ENCODE measurements at regions not wholly inside any gene's neighbourhood (a gene's known extent, or its start where the extent isn't known, plus 50 kb on each side); places are given as distances from the start of the nearest gene placed in this dataset.

DNA sequence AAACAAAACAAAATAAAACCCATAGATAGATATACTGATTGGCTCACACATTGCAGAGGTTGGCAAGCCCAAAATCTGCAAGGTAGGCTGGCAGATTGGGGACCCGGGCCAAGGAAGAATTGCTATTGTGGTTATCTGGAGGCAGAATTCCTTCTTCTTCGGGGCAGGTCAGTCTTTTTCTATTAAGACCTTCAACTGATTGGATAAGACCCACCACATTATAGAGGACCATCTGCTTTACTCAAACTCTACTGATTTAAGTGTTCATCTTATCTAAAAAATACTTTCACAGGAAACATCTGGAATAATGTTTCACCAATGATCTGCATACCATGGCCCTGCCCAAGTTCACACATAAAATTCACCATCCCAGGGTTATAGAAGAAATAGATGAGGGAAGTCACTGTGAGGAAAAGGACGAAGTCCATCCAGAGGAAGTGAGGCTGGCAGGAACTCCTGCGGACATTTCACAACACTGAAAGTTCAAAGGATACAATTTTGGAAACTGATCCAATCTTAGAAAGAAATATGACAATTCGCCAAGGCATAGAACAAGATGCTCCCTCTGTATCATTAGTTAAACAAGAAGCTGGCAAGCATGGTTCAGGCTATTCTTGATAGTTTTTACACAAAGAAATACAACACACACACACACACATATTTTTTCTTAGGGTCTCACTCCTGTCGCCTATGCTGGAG is 127.6 kb upstream of the MED13L start:
- no peak for DNase-seq

DNA sequence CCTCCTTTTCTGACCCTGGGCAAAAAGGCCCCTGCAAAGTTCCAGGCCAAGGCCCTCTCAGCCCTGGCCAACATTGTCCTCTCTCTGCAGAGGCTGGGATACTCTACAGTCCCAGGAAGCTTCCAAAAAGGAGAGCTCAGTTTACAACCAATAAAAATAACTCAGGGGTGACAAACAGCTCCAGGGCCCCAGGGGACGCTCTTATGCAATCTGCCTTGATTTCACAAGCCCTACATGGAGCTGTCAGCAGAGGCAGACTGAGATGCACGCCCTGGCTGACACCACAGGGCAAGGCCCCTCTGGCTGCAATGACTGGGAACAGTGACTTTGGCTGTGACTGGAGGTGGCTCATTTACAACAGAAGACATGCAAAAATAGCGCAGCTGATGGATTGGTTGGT is 129.0 kb upstream of the MED13L start:
- DNase-seq = no peak

DNA sequence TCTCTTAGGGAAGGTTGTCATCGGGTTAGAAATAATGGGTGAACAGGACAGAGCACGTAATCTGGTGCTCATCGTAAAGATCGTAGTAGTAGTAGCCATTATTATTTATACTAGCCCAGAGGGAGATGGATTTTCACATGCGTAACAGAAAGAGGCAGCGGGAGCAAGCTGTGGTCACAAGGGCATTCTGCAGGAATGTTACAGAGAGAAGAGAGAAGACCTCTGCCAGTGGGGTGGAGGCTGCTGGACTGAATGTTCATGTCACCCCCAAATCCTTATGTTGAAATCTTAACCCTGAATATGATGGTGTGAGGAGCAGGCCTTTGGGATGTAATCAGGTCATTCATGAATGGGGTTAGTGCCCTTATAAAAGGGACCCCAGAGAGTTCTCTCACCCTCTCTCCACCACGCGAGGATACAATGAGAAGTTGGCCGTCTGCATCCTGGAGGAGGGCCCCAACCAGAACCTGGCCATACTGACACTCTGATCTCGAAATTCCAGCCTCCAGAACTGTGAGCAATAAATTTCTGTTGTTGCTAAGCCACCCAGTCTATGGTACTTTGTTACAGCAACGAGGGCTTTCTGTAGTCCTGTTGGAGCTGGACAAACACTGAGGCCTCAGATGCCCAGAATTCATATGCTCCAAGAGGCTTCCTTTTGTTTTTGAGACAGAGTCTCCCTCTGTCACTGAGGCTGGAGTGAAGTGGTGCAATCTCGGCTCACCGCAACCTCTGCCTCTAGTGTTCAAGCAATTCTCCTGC is 131.2 kb upstream of the MED13L start:
- DNase-seq = no peak

DNA sequence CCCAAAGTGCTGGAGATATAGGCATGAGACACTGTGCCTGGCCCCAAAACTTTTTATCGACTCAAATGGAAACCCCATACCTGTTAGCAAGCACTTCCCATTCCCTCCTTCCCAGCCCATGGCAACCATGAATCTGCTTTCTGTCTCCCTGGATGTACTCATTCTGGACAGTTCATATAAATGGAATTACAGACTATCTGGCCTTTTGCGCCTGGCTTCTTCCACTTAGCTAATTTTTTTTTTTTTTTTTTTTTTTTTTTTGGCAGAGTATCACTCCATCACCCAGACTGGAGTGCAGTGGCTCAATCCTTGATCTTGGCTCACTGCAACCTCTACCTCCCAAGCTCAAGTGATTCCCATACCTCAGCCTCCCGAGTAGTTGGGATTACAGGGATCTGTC is 134.5 kb upstream of the MED13L start:
- DNase-seq = no peak

DNA sequence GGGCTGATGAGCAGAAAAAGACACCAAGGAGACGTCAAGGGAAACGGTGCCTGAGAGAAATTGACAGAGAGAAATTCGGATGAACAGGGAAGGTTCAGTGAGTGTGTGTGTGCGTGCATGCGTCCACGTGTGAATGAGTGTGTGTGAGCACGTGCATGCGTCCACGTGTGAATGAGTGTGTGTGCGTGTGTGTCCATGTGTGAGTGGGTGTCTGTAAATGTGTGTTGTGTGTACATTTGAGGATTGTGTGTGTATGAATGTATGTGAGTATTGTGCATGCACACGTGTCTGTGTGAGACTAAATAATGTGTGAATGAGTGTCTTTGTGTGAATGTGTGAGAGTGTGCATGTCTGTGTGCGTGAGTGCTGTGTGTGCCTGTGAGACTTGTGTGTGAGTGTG is 137.4 kb upstream of the MED13L start:
- DNase-seq = no peak

DNA sequence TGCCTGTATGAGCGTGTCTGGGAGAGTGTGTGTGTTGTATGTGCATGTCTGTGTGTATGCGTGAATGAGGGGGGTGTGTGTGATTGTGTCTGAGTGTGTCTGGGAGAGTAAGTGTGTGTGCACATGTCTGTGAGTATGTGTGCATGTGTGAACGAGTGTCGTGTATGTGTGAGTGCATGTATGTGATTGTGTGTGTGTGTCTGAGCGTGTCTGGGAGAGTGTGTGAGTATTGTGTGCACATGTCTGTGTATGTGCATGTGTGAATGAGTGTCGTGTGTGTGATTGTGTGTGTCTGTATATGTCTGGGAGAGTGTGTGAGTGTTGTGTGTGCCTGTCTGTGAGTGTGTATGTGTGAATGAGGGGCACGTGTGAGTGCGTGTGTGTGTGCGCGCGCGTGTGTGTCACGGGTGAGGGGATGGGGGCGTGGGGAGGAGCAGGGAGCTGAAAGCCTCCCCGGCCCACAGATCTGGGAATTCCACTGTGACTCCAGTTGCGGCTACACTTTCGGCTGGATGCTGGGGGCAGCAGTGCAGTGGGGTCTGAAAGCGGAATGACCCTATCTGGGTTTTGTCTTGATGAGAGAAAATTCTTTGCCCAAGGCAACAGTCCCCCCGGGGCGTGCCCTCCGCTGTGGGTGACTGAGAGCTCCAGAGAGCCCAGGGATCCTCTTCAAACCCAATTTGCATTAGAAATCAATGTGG is 138.1 kb upstream of the MED13L start:
- DNase-seq = no peak

DNA sequence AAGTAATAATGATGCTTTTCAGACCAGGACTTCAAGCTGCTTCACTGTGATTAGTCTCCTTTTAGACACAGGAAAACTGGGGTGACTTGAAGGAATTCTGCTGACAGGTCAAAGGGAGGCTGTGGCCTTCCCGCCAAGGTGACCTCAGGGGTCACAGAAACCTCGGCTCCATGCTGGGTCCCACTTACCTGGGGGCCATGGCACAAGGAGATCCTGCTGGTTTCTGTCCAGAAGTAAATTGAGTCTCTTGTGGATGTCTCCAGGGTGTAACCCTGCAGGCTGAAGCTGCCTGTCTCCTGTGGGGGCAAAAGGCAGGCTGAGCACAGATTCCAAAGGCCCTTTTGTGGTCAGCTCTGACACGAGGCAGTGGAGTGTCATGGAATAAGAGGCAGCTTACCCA is 138.7 kb upstream of the MED13L start:
- DNase-seq = no peak

DNA sequence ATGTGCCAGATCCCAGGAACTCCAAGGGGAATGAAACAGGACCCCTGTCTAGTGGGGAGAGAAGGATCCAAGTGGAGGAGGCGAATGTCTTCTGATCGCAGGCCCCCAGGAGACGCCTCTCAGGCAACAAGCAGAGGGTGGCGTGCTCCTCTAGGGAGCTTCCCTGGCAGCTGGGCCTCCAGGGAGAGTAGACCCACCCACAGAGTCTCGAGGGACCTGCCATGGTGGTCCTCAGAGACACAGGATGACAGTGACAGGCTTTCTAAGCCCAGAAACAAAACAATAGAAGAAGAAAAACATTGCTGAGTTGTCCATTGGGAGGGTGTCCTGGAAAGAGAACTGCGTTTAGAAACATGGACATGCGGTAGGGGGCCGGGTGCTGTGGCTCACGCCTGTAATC is 140.6 kb upstream of the MAP1LC3B2 start:
- DNase-seq = no peak

DNA sequence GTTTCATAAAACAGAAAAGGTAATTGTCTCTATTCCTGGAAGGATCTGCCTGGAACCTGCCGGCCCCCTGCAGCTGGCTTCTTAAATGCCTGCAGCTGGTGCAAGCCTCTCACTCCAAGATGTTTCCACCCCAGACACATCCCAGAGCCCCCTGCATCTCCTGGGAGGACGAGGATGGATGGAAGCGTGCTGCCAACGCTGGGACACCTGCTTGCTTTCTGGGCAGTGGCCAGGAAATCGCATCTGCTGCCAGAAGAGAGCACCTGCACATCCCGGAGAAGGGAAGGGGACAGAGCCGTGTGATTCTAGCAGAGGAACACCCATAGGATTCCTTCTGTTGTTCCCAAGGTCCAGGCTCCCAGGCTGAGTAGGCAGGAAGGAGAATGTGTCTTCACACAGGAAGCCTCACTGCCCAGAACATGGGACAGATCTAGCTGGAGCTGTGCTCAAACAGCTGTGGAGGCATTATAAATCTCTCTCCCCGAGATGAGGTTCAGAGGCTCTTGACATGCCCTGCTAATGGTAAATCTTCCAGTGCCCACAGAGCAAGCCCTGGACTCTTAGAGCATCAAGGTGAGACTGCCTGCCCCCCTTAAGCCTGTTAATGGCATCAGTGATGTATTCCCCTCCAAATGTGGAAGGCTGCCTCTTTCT is 138.8 kb upstream of the MAP1LC3B2 start:
- DNase-seq = no peak

DNA sequence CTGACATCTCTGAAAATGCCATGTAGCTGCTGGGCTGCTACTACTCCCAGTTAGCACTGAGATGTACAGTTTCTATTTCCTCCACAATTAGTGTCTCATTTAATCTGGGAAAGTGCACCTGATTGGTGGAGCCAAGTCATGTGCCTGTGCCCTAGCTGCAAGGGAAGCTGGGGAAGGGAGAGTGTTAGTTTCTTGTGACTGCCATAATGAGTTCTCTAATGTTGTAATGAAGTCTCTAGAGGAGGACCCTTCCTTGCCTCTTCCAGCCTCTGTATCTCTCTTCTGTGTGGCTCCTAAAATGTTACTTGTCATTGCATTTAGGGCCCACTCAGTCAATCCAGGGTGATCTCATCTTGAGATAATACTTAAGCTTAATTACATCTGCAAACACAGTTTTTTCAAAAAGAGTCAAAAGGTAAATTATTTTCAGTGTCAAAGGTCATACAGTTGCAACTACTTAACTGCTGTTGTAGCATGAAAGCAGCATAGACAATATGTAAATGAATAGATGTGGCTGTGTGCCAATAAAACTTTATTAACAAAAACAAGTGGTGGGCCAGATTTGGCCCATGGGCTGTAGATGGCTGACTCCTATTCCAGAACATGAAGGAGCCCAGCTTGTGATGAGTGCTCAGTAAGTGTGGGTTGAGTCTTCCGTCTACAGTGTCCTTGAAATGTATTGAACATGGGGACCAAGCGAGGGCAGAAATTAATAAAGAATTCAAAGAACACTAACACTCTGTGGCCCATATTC is 137.2 kb upstream of the MAP1LC3B2 start:
- no peak for DNase-seq

DNA sequence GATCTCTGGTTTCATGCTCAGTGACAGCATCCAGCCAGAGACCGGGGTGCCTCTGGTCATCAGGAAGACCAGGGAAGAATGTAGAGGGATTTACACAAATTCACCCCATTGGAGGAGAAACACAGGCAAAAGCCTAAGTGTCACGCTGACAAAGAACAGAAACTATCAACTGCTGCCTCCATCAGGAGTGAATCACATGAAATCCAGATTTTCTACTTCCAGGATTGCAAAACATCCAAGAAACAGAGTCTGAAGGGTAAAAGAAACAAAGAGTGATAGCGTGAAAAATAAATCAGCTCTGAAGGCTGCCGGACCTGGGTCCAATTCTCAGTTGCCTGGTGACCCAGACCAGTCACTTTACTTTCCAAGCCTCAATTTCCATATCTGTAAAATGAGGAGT is 136.1 kb upstream of the MAP1LC3B2 start:
- no peak for DNase-seq

DNA sequence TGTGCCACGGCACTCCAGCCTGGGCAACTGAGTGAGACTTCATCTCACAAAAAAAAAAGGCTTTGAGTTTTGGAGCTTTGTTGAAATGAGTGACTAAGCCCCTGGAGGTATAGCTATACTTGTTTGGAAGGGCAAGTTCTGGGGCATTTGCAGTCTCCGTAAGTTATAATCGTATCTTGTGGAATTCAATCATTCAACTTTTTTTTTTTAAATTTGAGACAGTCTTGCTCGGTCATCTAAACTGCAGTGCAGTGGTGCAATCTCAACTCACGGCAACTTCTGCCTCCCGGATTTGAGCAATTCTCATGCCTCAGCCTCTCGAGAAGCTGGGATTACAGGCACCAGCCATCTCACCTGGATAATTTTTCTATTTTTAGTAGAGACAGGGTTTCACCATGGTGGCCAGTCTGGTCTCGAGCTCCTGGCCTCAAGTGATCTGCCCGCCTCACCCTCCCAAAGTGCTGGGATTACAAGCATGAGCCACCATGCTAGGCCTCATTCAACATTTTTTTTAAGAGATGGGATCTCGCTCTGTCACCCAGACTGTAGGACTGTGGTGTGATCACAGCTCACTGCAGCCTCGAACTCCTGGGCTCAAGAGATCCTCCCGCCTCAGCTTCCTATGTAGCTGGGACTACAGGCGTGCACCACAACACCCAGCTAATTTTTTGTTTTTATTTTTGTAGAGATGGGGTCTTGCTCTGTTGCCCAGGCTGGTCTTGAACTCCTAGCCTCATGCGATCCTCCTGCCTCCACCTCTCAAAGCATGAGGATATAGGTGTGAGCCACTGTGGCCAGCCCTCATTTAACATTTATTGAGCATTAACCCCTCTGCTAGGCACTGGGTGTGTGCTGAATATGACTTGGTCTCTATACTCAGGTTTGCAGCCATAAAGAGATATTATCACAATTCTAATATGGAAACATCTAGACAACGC is 133.7 kb upstream of the MAP1LC3B2 start:
- no peak for DNase-seq

DNA sequence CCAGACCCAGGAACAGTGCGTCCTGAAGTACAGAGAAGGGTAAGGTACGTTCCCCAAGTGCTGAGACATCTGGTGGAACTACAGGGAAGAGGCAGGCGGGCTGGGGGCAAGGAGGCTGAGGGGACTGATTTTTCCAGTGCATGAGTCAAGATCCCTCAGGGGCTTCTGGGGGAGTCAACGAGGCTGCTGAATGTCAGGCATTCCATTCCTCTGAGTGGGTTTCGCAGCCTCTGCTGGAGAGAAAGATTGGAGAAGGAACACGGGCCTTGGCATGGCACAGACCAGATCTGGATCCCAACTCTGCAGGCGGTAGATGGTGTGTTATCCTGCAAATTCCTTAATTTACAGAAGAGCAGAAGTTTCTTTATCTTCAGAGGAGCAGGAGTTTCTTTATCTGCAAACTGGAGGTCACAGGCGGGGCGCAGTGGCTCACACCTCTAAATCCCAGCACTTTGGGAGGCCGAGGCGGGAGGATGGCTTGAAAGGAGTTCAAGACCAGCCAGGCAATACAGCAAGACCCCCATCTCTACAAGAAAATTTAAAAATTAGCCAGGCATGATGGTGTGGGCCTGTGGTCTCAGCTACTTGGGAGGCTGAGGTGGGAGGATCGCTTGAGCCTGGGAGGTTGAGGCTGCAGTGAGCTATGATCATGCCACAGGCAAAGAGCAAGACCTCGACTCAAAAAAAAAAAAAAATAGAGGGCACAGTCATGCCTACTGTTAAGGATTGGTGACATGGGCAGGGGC is 132.6 kb upstream of the MAP1LC3B2 start:
- no peak for DNase-seq

DNA sequence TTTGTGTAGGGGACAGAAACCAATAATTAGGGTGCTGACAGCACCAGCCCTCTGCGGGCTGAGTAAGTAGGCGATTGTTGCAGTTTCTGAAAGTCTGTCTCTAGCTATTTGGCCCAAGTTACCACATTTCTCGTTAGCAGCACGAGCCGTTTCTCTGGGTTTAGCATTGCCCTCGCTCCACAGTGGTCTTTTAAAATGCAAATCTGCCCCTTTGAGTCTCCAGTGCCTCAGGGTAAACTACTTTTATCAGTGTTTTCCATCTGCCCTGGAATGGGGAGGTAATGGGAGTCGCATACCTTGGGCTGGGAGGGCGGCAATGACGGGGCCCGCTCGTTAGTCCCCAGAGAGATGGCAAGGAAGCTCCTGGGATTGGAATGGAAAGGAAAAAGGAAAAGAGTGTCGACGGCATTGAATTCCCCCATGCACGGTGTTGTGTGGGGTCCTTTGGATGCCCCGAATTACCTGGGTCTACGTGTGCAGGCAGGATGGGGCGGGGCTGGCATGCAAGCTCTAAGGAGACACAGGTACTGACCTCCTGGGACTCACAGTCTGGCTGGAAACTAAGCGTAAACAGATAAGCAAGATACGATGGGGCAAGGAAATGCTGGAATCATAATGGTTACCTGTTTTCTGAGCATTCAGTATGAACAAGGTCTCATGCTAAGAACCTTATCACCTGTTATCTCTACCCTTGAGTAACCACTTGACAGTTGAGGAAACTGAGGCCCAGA is 131.8 kb upstream of the MAP1LC3B2 start:
- DNase-seq = no peak

DNA sequence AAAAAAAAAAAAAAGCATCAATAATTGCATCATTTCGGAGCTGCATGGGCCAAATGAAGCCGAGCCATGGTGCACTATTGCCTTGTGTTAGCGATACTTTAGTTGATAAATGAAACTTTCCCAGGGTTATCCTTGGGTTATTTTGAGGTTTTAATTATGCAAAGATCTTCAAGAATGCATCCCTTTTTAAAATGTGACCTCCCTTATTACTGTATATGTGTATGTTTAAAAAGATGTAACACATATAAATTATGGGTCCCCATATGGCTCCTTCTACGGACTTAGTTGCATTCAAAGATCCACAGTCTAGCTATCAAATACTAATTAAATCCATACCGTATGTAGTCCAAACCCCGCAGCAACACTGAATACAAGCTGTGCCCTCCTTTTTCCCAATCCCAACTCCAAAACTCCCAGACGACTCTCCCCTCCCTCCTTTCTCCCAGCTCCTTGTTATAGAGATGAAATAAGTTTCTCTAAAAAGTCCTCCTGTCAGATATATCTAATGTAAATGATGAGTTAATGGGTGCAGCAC is 129.3 kb upstream of the MAP1LC3B2 start:
- DNase-seq = no peak

DNA sequence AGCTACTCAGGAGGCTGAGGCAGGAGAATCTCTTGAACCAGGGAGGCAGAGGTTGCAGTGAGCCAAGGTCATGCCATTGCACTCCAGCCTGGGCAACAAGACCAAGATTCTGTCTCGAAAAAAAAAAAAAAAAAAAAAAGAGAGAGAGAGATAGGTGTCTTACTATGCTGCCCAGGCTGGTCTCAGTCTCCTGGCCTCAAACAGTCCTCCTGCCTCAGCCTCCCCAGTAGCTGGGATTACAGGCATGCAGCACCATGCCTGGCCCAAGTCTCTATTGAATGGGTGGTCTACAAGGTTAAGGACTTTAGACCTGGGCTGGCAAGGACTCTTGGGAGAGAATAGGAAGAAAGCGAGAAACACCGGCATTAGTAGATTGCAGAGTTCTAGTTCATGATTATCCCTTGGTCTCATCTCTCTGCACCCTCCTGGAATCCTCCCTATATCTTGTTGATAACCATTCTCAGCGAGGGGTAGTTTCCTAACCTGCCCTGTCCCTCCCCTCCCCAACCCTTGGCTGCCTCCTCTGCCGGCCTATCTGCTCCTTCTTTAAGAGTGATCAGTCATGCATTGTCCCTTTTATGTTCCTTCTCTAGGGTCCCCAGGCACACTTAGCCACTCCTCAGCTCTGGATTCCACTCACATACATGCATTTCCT is 128.1 kb upstream of the MAP1LC3B2 start:
- no peak for DNase-seq

DNA sequence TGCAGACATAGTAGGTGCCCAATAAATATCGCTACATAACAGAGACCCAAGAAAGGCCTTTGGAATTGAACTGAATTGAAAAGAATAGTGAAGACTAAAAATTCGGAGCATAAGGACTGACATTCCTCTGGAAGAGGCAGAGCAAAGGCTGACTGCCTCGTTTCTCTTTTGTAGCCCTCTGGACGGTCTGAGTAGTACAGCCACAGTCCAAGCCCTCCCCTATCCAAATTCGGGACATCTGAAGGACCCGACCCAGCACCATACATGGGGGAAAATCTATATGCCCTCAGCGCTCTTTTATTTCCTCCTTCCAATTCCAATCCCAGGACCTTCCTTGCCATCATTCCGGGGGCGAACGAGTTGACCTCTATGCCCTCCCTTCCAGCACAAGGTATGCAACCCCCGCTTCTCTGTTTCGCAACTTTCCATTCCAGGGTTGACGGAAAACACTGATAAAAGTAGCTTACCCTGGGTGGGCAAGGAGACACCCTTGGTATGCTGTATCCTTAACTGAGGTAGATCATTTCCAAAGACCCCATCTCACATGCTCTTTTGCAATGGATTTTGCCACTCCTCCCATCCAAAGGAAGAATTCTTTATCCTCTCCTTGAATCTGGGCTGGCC is 127.4 kb upstream of the MAP1LC3B2 start:
- no peak for DNase-seq

DNA sequence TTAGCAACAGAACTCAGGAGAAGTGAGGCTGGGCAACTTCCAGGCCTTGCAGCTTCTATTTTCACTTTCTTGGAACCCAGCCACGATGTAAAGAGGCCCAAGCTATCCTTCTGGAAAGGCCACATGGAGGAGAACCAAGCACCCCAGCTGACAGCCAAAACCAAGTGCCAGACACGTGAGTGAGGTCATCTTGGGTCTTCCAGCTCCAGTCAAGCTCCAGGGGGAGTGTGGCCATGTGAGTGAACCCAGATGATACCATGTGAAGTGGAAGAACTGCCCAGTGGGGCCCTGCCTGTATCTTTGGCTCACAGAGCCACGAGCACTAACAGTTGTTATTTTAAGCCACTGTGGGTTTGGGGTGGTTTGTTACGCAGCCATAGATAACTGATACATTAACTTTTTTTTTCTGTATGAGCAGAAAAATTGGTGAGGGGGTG is 126.8 kb upstream of the MAP1LC3B2 start:
- no peak for DNase-seq

DNA sequence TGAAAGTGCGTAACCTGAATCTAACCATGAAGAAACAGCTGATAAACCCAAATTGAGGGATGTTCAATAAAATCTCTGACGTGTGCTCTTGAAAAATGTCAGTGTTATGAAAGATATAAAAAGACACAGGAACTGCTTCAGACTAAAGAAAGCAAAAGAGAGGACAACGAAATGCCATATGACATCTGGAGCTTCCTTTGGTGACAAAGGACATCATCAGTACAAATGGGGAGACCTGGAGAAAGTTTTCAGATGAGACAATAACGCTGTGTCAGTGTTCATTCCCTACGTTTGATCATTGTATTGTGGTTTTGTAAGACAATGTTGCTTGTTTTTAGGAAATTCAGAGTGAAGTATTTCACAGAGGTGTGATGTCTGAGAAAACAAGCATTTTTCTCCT is 125.9 kb upstream of the MAP1LC3B2 start:
- no peak for DNase-seq

All from stimulated activated CD4-positive, alpha-beta T cell treated with anti-CD3 and anti-CD28 coated beads, Interleukin-2, amount 100 ng/mL, for 24 hours (primary cell).